ENCODE measurements at regions not wholly inside any gene's neighbourhood (a gene's known extent, or its start where the extent isn't known, plus 50 kb on each side); places are given as distances from the start of the nearest gene placed in this dataset.

DNA sequence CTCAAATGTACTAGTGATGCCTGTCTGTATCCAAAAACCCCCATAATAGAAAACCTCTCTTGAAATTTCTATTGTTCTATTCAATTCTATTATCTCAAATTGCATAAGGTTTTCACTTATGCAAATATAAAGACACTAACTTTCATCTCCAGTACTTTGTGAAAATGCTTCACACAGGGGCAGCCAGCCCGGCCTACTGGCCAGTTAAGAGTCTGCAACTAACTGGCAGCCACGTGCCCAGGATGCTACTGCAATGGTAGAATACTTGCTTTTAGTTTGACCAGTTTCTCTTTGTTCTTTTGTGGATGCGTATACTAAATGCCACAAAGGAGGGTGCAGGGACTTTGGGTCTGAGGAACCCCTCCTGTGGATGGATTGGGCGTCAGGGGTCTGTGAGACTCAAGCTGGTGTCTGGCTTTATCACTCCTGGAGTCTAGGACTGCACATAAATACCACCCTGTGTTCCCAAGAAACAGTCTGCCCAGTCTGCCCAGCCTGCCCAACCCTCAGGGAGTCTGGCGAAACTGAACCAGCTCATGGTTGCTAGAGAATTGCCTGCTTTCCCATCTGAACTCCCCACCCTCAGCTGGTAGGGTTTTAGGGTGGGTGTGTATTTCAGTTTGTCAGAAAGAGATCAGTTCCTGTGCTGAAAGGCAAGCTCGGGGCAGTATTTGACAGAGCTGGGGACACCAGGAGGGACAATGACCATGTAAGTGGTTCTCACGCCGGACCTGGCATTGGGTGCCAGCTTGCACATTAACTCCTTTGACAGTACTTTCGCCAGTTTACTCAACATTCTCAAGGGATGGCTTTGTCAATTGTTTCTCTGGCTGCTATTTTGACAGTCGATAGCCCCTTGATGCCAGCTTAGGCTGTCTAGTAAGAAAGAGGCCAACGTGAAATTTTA lies 558.2 kb upstream of the JAG1 start:
- H3K4me3 ChIP-seq (ENCODE audit: low read depth in 1 of 2, low read length in 2 of 2), result no peak overlapping the region

DNA sequence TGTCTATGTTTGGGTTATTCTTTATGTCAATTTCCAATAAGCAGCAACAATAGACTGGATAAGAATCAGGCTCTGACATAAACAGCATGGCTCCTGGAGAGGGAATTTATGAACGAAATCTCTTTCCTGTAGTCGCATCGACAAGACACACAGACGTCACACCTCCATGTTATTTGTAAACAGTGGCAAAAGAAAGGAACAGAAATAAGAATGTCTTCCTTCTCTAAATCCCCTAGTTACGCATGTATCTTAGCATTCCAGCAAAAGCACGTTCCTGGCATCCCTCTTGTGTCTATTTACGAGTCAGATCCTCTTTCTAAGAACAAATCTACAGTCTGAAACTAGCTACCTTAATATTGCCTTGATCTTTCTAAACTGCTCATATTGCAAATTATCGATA lies 559.1 kb upstream of the JAG1 start:
- Histone ChIP-seq H3K36me3 (ENCODE audit: insufficient read depth, low read length) (no peaks in the 10 kb centered on the region), H3K27me3 (ENCODE audit: control insufficient read depth in 1 of 2, insufficient read depth in 2 of 2, low read length in 2 of 2) (no peaks in the 10 kb centered on the region), H3K9me3 (ENCODE audit: low read length) (no peaks in the 10 kb centered on the region), H3K4me3 (ENCODE audit: low read depth in 1 of 2, low read length in 2 of 2) (no peak overlapping the region), H3K4me1 (ENCODE audit: insufficient read depth, low read length) (no peaks in the 10 kb centered on the region), H3K9ac (ENCODE audit: low read length) (no peak overlapping the region), H3K27ac (ENCODE audit: low read depth, low read length) (no peak overlapping the region)

More for the DNA sequence above, 558.2 kb upstream of the JAG1 start:
- no peaks in the 10 kb centered on the region for H3K4me1 ChIP-seq (ENCODE audit: insufficient read depth, low read length)
- no peaks in the 10 kb centered on the region for H3K27me3 ChIP-seq (ENCODE audit: control insufficient read depth in 1 of 2, insufficient read depth in 2 of 2, low read length in 2 of 2)
- H3K27ac ChIP-seq (ENCODE audit: low read depth, low read length), result no peak overlapping the region
- H3K9ac ChIP-seq (ENCODE audit: low read length), result no peak overlapping the region
- H3K9me3 ChIP-seq (ENCODE audit: low read length), result no peaks in the 10 kb centered on the region
- no peaks in the 10 kb centered on the region for H3K36me3 ChIP-seq (ENCODE audit: insufficient read depth, low read length)

GRCh38 chr20:11234181-11234580 lies 560.4 kb upstream of the JAG1 start:
- Histone ChIP-seq H3K4me3 (ENCODE audit: low read depth in 1 of 2, low read length in 2 of 2) (no peak overlapping the region), H3K27ac (ENCODE audit: low read depth, low read length) (no peak overlapping the region), H3K9ac (ENCODE audit: low read length) (no peak overlapping the region)

GRCh38 chr20:11234608-11235007 lies 560.8 kb upstream of the JAG1 start:
- no peaks in the 10 kb centered on the region for H3K9me3 ChIP-seq (ENCODE audit: low read length)
- H3K4me3 ChIP-seq (ENCODE audit: low read depth in 1 of 2, low read length in 2 of 2), result no peak overlapping the region
- no peak overlapping the region for H3K9ac ChIP-seq (ENCODE audit: low read length)
- H3K27me3 ChIP-seq (ENCODE audit: control insufficient read depth in 1 of 2, insufficient read depth in 2 of 2, low read length in 2 of 2), result no peaks in the 10 kb centered on the region
- no peaks in the 10 kb centered on the region for H3K4me1 ChIP-seq (ENCODE audit: insufficient read depth, low read length)
- no peak overlapping the region for H3K27ac ChIP-seq (ENCODE audit: low read depth, low read length)
- no peaks in the 10 kb centered on the region for H3K36me3 ChIP-seq (ENCODE audit: insufficient read depth, low read length)

More at GRCh38 chr20:11234181-11234580, 560.4 kb upstream of the JAG1 start:
- Histone ChIP-seq H3K36me3 (ENCODE audit: insufficient read depth, low read length) (no peaks in the 10 kb centered on the region), H3K9me3 (ENCODE audit: low read length) (no peaks in the 10 kb centered on the region), H3K27me3 (ENCODE audit: control insufficient read depth in 1 of 2, insufficient read depth in 2 of 2, low read length in 2 of 2) (no peaks in the 10 kb centered on the region), H3K4me1 (ENCODE audit: insufficient read depth, low read length) (no peaks in the 10 kb centered on the region)

- H3K4me1 ChIP-seq (ENCODE audit: insufficient read depth, low read length), result no peaks in the 10 kb centered on the region
- H3K27me3 ChIP-seq (ENCODE audit: control insufficient read depth in 1 of 2, insufficient read depth in 2 of 2, low read length in 2 of 2), result no peaks in the 10 kb centered on the region
- H3K27ac ChIP-seq (ENCODE audit: low read depth, low read length), result no peak overlapping the region
- no peak overlapping the region for H3K4me3 ChIP-seq (ENCODE audit: low read depth in 1 of 2, low read length in 2 of 2)
- no peak overlapping the region for H3K9ac ChIP-seq (ENCODE audit: low read length)
- no peaks in the 10 kb centered on the region for H3K36me3 ChIP-seq (ENCODE audit: insufficient read depth, low read length)
- no peaks in the 10 kb centered on the region for H3K9me3 ChIP-seq (ENCODE audit: low read length)
These were observed 561.3 kb upstream of the JAG1 start for GRCh38 chr20:11235058-11235457.

DNA sequence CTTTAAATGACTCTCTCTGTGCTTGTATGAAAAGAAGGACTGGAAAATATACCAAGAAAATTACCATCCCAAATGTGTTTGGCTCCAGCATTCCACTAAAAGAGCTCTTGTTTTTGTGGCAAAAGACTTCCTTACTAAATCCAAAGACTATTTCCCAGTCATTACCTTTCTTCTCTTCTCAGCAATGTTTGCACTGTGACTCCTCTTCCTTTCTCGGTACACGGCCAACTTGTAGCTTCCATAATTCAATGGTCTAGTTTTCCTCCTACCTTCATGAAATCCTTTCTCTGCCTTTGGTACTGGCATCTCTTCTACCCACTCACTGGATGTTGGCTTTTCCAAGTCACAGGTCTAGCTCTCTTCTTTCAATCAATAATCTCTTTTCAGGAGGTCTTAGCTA lies 568.5 kb upstream of the JAG1 start:
- Histone ChIP-seq H3K27me3 (ENCODE audit: control insufficient read depth in 1 of 2, insufficient read depth in 2 of 2, low read length in 2 of 2) (no peaks in the 10 kb centered on the region), H3K4me3 (ENCODE audit: low read depth in 1 of 2, low read length in 2 of 2) (no peak overlapping the region), H3K27ac (ENCODE audit: low read depth, low read length) (no peak overlapping the region), H3K36me3 (ENCODE audit: insufficient read depth, low read length) (no peaks in the 10 kb centered on the region), H3K4me1 (ENCODE audit: insufficient read depth, low read length) (no peaks in the 10 kb centered on the region), H3K9me3 (ENCODE audit: low read length) (no peaks in the 10 kb centered on the region), H3K9ac (ENCODE audit: low read length) (no peak overlapping the region)

GRCh38 chr20:11245431-11245830 lies 571.6 kb upstream of the JAG1 start:
- Histone ChIP-seq H3K36me3 (ENCODE audit: insufficient read depth, low read length) (no peaks in the 10 kb centered on the region), H3K27ac (ENCODE audit: low read depth, low read length) (no peak overlapping the region), H3K4me1 (ENCODE audit: insufficient read depth, low read length) (no peaks in the 10 kb centered on the region), H3K9me3 (ENCODE audit: low read length) (no peaks in the 10 kb centered on the region), H3K9ac (ENCODE audit: low read length) (no peak overlapping the region), H3K4me3 (ENCODE audit: low read depth in 1 of 2, low read length in 2 of 2) (no peak overlapping the region), H3K27me3 (ENCODE audit: control insufficient read depth in 1 of 2, insufficient read depth in 2 of 2, low read length in 2 of 2) (no peaks in the 10 kb centered on the region)

DNA sequence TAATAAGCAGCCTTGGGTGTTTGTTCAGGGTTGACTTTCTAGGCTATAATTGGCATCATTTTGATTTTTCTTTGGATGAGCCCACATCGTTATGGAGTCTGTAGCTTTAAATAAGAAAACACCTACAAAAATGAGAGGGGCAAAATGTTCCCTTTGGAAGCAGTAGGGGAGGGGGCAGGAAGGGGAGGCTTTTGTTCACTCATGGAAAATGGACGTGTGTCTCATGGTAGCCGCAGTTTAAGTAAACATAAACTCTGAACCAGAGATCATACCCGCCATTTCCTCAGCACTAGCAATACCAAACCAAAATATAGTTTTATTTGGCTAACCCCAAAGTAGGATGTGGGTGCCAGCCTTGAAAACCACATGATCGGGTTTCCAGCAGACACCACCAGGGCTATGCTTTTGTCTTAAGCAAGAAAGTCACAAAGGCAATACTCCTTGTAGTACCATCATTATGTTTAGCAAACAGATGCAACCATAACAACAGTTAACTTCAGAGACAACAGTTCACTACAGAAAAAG lies 572.5 kb upstream of the JAG1 start:
- no peaks in the 10 kb centered on the region for H3K9me3 ChIP-seq (ENCODE audit: low read length)
- H3K4me1 ChIP-seq (ENCODE audit: insufficient read depth, low read length), result no peaks in the 10 kb centered on the region

GRCh38 chr20:11247046-11248010 lies 573.5 kb upstream of the JAG1 start:
- Histone ChIP-seq H3K36me3 (ENCODE audit: insufficient read depth, low read length) (no peaks in the 10 kb centered on the region), H3K4me3 (ENCODE audit: low read depth in 1 of 2, low read length in 2 of 2) (no peak overlapping the region), H3K9me3 (ENCODE audit: low read length) (no peaks in the 10 kb centered on the region), H3K4me1 (ENCODE audit: insufficient read depth, low read length) (no peaks in the 10 kb centered on the region), H3K27me3 (ENCODE audit: control insufficient read depth in 1 of 2, insufficient read depth in 2 of 2, low read length in 2 of 2) (no peaks in the 10 kb centered on the region), H3K9ac (ENCODE audit: low read length) (no peak overlapping the region), H3K27ac (ENCODE audit: low read depth, low read length) (no peak overlapping the region)

More for the DNA sequence above, 572.5 kb upstream of the JAG1 start:
- H3K9ac ChIP-seq (ENCODE audit: low read length), result no peak overlapping the region
- no peak overlapping the region for H3K4me3 ChIP-seq (ENCODE audit: low read depth in 1 of 2, low read length in 2 of 2)
- H3K27me3 ChIP-seq (ENCODE audit: control insufficient read depth in 1 of 2, insufficient read depth in 2 of 2, low read length in 2 of 2), result no peaks in the 10 kb centered on the region
- H3K36me3 ChIP-seq (ENCODE audit: insufficient read depth, low read length), result no peaks in the 10 kb centered on the region
- H3K27ac ChIP-seq (ENCODE audit: low read depth, low read length), result no peak overlapping the region

DNA sequence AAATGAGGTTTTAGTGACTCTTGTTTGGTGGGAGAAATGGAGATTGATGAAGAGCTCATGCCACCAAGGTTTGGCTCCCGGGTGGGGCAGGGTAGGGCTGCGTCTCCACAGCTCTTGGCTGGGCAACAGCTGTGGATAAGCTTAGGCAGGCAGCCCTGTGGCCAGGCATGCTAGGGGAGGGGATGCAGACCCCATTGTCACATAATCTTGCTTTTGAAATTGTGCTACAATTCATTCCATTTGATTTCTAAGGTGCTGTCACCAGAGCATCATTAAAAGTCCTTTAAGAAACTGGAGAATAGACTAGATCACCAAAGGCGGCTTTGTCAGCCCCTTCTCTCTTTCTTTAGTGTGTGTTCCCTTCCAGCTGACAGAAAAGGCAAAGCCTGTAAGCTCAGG lies 574.2 kb upstream of the JAG1 start:
- H3K9me3 ChIP-seq (ENCODE audit: low read length), result no peaks in the 10 kb centered on the region
- no peak overlapping the region for H3K27ac ChIP-seq (ENCODE audit: low read depth, low read length)
- no peak overlapping the region for H3K4me3 ChIP-seq (ENCODE audit: low read depth in 1 of 2, low read length in 2 of 2)
- H3K4me1 ChIP-seq (ENCODE audit: insufficient read depth, low read length), result no peaks in the 10 kb centered on the region
- no peak overlapping the region for H3K9ac ChIP-seq (ENCODE audit: low read length)
- H3K27me3 ChIP-seq (ENCODE audit: control insufficient read depth in 1 of 2, insufficient read depth in 2 of 2, low read length in 2 of 2), result no peaks in the 10 kb centered on the region
- H3K36me3 ChIP-seq (ENCODE audit: insufficient read depth, low read length), result no peaks in the 10 kb centered on the region
